ENCODE measurements at regions not wholly inside any gene's neighbourhood (a gene's known extent, or its start where the extent isn't known, plus 50 kb on each side); places are given as distances from the start of the nearest gene placed in this dataset.
"Not testable (repeated sequence)": the region's sequence is repeated elsewhere in the genome, so short reads cannot be mapped to it uniquely, and the experiment has no call there.

- no peak for DNase-seq (ENCODE audit: low read depth, low spot score)
- H3K36me3 ChIP-seq (ENCODE audit: insufficient read depth, insufficient read length, low read length), result no peaks in the 10 kb centered on the region
- H3K9me3 ChIP-seq (ENCODE audit: insufficient read depth, low read length), result no peaks in the 10 kb centered on the region
- TF ChIP-seq YY1 (IDR thresholded peaks at IDR 0.05; ENCODE audit: insufficient read depth, insufficient read length) (no peak), ZNF274 (IDR thresholded peaks at IDR 0.05; ENCODE audit: low read depth, low read length) (no peak), SUZ12 (IDR thresholded peaks at IDR 0.05; ENCODE audit: extremely low read depth, insufficient read depth, insufficient read length) (no peak)
- no peak overlapping the region for H3K4me3 ChIP-seq (ENCODE audit: insufficient read length, low read depth)
- peaks cover 7% of the 10 kb centered on the region for H3K4me1 ChIP-seq (ENCODE audit: insufficient read depth, insufficient read length)
- peaks cover 12% of the 10 kb centered on the region for H3K27me3 ChIP-seq (ENCODE audit: insufficient read depth, insufficient read length)
- no peak overlapping the region for H3K9ac ChIP-seq (ENCODE audit: insufficient read length, low read depth)
These were observed 64.7 kb upstream of the LPAR1 start for GRCh38 chr9:111102793-111103464.

- TF ChIP-seq SUZ12 (IDR thresholded peaks at IDR 0.05; ENCODE audit: extremely low read depth, insufficient read depth, insufficient read length), result no peak
- no peak for TF ChIP-seq ZNF274 (IDR thresholded peaks at IDR 0.05; ENCODE audit: low read depth, low read length)
- no peak for TF ChIP-seq YY1 (IDR thresholded peaks at IDR 0.05; ENCODE audit: insufficient read depth, insufficient read length)
- peaks cover 10% of the 10 kb centered on the region for H3K4me1 ChIP-seq (ENCODE audit: insufficient read depth, insufficient read length)
- H3K9ac ChIP-seq (ENCODE audit: insufficient read length, low read depth), result no peak overlapping the region
- DNase-seq (ENCODE audit: low read depth, low spot score), result peak; percentile 84
- H3K36me3 ChIP-seq (ENCODE audit: insufficient read depth, insufficient read length, low read length), result no peaks in the 10 kb centered on the region
- no peaks in the 10 kb centered on the region for H3K9me3 ChIP-seq (ENCODE audit: insufficient read depth, low read length)
- H3K4me3 ChIP-seq (ENCODE audit: insufficient read length, low read depth), result no peak overlapping the region
- H3K27me3 ChIP-seq (ENCODE audit: insufficient read depth, insufficient read length), result peaks cover 12% of the 10 kb centered on the region
These were observed 61.1 kb upstream of the LPAR1 start for GRCh38 chr9:111099199-111100008.

GRCh38 chr9:111098093-111098492, 59.8 kb upstream of the LPAR1 start:
- Histone ChIP-seq H3K36me3 (ENCODE audit: insufficient read depth, insufficient read length, low read length) (no peaks in the 10 kb centered on the region), H3K4me3 (ENCODE audit: insufficient read length, low read depth) (no peak overlapping the region), H3K4me1 (ENCODE audit: insufficient read depth, insufficient read length) (peaks cover 10% of the 10 kb centered on the region), H3K9ac (ENCODE audit: insufficient read length, low read depth) (no peak overlapping the region), H3K27me3 (ENCODE audit: insufficient read depth, insufficient read length) (peaks cover 12% of the 10 kb centered on the region), H3K9me3 (ENCODE audit: insufficient read depth, low read length) (no peaks in the 10 kb centered on the region)
- no peak for DNase-seq (ENCODE audit: low read depth, low spot score)
- TF ChIP-seq SUZ12 (IDR thresholded peaks at IDR 0.05; ENCODE audit: extremely low read depth, insufficient read depth, insufficient read length) (no peak), YY1 (IDR thresholded peaks at IDR 0.05; ENCODE audit: insufficient read depth, insufficient read length) (no peak), ZNF274 (IDR thresholded peaks at IDR 0.05; ENCODE audit: low read depth, low read length) (no peak)

GRCh38 chr9:111096051-111096450, 57.8 kb upstream of the LPAR1 start:
- no peaks in the 10 kb centered on the region for H3K36me3 ChIP-seq (ENCODE audit: insufficient read depth, insufficient read length, low read length)
- peaks cover 3% of the 10 kb centered on the region for H3K27me3 ChIP-seq (ENCODE audit: insufficient read depth, insufficient read length)
- H3K9me3 ChIP-seq (ENCODE audit: insufficient read depth, low read length), result no peaks in the 10 kb centered on the region
- TF ChIP-seq ZNF274 (IDR thresholded peaks at IDR 0.05; ENCODE audit: low read depth, low read length) (no peak), YY1 (IDR thresholded peaks at IDR 0.05; ENCODE audit: insufficient read depth, insufficient read length) (no peak), SUZ12 (IDR thresholded peaks at IDR 0.05; ENCODE audit: extremely low read depth, insufficient read depth, insufficient read length) (no peak)
- H3K4me3 ChIP-seq (ENCODE audit: insufficient read length, low read depth), result no peak overlapping the region
- H3K4me1 ChIP-seq (ENCODE audit: insufficient read depth, insufficient read length), result peaks cover 10% of the 10 kb centered on the region
- DNase-seq (ENCODE audit: low read depth, low spot score), result peak; percentile 46
- no peak overlapping the region for H3K9ac ChIP-seq (ENCODE audit: insufficient read length, low read depth)

GRCh38 chr9:111095441-111095840, 57.2 kb upstream of the LPAR1 start:
- no peaks in the 10 kb centered on the region for H3K36me3 ChIP-seq (ENCODE audit: insufficient read depth, insufficient read length, low read length)
- no peaks in the 10 kb centered on the region for H3K9me3 ChIP-seq (ENCODE audit: insufficient read depth, low read length)
- H3K4me1 ChIP-seq (ENCODE audit: insufficient read depth, insufficient read length), result peaks cover 9% of the 10 kb centered on the region
- no peak overlapping the region for H3K4me3 ChIP-seq (ENCODE audit: insufficient read length, low read depth)
- H3K9ac ChIP-seq (ENCODE audit: insufficient read length, low read depth), result no peak overlapping the region
- peaks cover 3% of the 10 kb centered on the region for H3K27me3 ChIP-seq (ENCODE audit: insufficient read depth, insufficient read length)
- TF ChIP-seq SUZ12 (IDR thresholded peaks at IDR 0.05; ENCODE audit: extremely low read depth, insufficient read depth, insufficient read length) (no peak), ZNF274 (IDR thresholded peaks at IDR 0.05; ENCODE audit: low read depth, low read length) (no peak), YY1 (IDR thresholded peaks at IDR 0.05; ENCODE audit: insufficient read depth, insufficient read length) (no peak)
- no peak for DNase-seq (ENCODE audit: low read depth, low spot score)

GRCh38 chr9:111094958-111095357, 56.7 kb upstream of the LPAR1 start:
- Histone ChIP-seq H3K36me3 (ENCODE audit: insufficient read depth, insufficient read length, low read length) (no peaks in the 10 kb centered on the region), H3K4me3 (ENCODE audit: insufficient read length, low read depth) (no peak overlapping the region), H3K9ac (ENCODE audit: insufficient read length, low read depth) (no peak overlapping the region), H3K27me3 (ENCODE audit: insufficient read depth, insufficient read length) (peaks cover 3% of the 10 kb centered on the region), H3K4me1 (ENCODE audit: insufficient read depth, insufficient read length) (peaks cover 7% of the 10 kb centered on the region), H3K9me3 (ENCODE audit: insufficient read depth, low read length) (no peaks in the 10 kb centered on the region)
- no peak for DNase-seq (ENCODE audit: low read depth, low spot score)
- TF ChIP-seq SUZ12 (IDR thresholded peaks at IDR 0.05; ENCODE audit: extremely low read depth, insufficient read depth, insufficient read length) (no peak), YY1 (IDR thresholded peaks at IDR 0.05; ENCODE audit: insufficient read depth, insufficient read length) (no peak), ZNF274 (IDR thresholded peaks at IDR 0.05; ENCODE audit: low read depth, low read length) (no peak)

- Histone ChIP-seq H3K4me1 (ENCODE audit: insufficient read depth, insufficient read length) (peaks cover 7% of the 10 kb centered on the region), H3K36me3 (ENCODE audit: insufficient read depth, insufficient read length, low read length) (no peaks in the 10 kb centered on the region), H3K27me3 (ENCODE audit: insufficient read depth, insufficient read length) (peaks cover 3% of the 10 kb centered on the region), H3K9ac (ENCODE audit: insufficient read length, low read depth) (no peak overlapping the region), H3K4me3 (ENCODE audit: insufficient read length, low read depth) (no peak overlapping the region), H3K9me3 (ENCODE audit: insufficient read depth, low read length) (no peaks in the 10 kb centered on the region)
- DNase-seq (ENCODE audit: low read depth, low spot score), result no peak
- TF ChIP-seq YY1 (IDR thresholded peaks at IDR 0.05; ENCODE audit: insufficient read depth, insufficient read length) (no peak), ZNF274 (IDR thresholded peaks at IDR 0.05; ENCODE audit: low read depth, low read length) (no peak), SUZ12 (IDR thresholded peaks at IDR 0.05; ENCODE audit: extremely low read depth, insufficient read depth, insufficient read length) (no peak)
These were observed 56.2 kb upstream of the LPAR1 start for GRCh38 chr9:111094433-111094924.

- not testable (repeated sequence) for H3K4me3 ChIP-seq (ENCODE audit: insufficient read length, low read depth); H3K36me3 ChIP-seq (ENCODE audit: insufficient read depth, insufficient read length, low read length); H3K27me3 ChIP-seq (ENCODE audit: insufficient read depth, insufficient read length); DNase-seq (ENCODE audit: low read depth, low spot score); H3K9me3 ChIP-seq (ENCODE audit: insufficient read depth, low read length); H3K9ac ChIP-seq (ENCODE audit: insufficient read length, low read depth); H3K4me1 ChIP-seq (ENCODE audit: insufficient read depth, insufficient read length)
These were observed 53.9 kb upstream of the LPAR1 start for GRCh38 chr9:111092167-111092566.

Data from NT2/D1 (cell line).